WTC11 (cell line): ENCODE measurements at regions not wholly inside any gene's neighbourhood (a gene's known extent, or its start where the extent isn't known, plus 50 kb on each side); places are given as distances from the start of the nearest gene placed in this dataset.
"Not testable (repeated sequence)": the region's sequence is repeated elsewhere in the genome, so short reads cannot be mapped to it uniquely, and the experiment has no call there.

ENCODE experiments used
- ATAC-seq: fragments of 200-7000 bp; cut with Tn5 transposase; 2 replicates; pipeline ENCODE4 v1.10.0; 2021; ENCODE audit warnings: mild to moderate bottlenecking, moderate library complexity
- CTCF ChIA-PET: fragments of 300-600 bp; sonication (Branson Sonifier 250); formaldehyde crosslinking; loops from one replicate; lab custom pipeline; 2021; ENCODE audit warnings: antibody characterized with exemption; lab: Charles Lee
- POLR2A ChIA-PET: fragments of 350-600 bp; sonication (Branson Sonifier 250); formaldehyde crosslinking; loops from one replicate; lab custom pipeline; 2021; ENCODE audit warnings: antibody characterized with exemption; lab: Charles Lee
- DNase-seq: peaks from one replicate; pipeline ENCODE4 v3.0.0; 2021; ENCODE audit warnings: low spot score
- H3K27ac Mint-ChIP-seq: 2 replicates; pipeline ENCODE4 v1.8.0; 2021; ENCODE audit warnings: mixed read lengths
- H3K27me3 Mint-ChIP-seq: 2 replicates; pipeline ENCODE4 v1.8.0; 2021; ENCODE audit warnings: low read depth, mild to moderate bottlenecking, moderate library complexity, mixed read lengths
- H3K36me3 Mint-ChIP-seq: 2 replicates; pipeline ENCODE4 v1.8.0; 2021; ENCODE audit warnings: mixed read lengths
- H3K4me1 Mint-ChIP-seq: 2 replicates; pipeline ENCODE4 v1.8.0; 2022; ENCODE audit warnings: mixed read lengths
- H3K4me3 Mint-ChIP-seq: 2 replicates; pipeline ENCODE4 v1.8.0; 2021; ENCODE audit warnings: mild to moderate bottlenecking, moderate library complexity, mixed read lengths
- H3K9me3 Mint-ChIP-seq: 2 replicates; pipeline ENCODE4 v1.8.0; 2021; ENCODE audit warnings: mixed read lengths
- AR ChIP-seq: fragments of 250-450 bp; sonication (Bioruptor Pico); IDR thresholded peaks from 2 replicates; pipeline ENCODE4 v1.9.0; 2021; ENCODE audit warnings: mild to moderate bottlenecking
- CREM ChIP-seq: sonication (generic); formaldehyde crosslinking; IDR thresholded peaks from 2 replicates; pipeline ENCODE4 v1.8.1; 2022; ENCODE audit warnings: mild to moderate bottlenecking, missing genetic modification reagents, moderate library complexity
- CTCF ChIP-seq: fragments of 200-600 bp; IDR thresholded peaks from 2 replicates; pipeline ENCODE4 v1.8.0; 2022; ENCODE audit warnings: antibody characterized with exemption
- ETV6 ChIP-seq: sonication (generic); formaldehyde crosslinking; IDR thresholded peaks from 2 replicates; pipeline ENCODE4 v1.8.1; 2022; ENCODE audit warnings: mild to moderate bottlenecking, missing genetic modification reagents
- FOXP1 ChIP-seq: sonication (generic); formaldehyde crosslinking; IDR thresholded peaks from 2 replicates; pipeline ENCODE4 v1.8.0; 2022; ENCODE audit warnings: missing genetic modification reagents, mild to moderate bottlenecking, moderate library complexity, borderline replicate concordance
- GRHL2 ChIP-seq: fragments of 250-450 bp; sonication (Bioruptor Pico); IDR thresholded peaks from 2 replicates; pipeline ENCODE4 v1.8.0; 2022; ENCODE audit warnings: mild to moderate bottlenecking, moderate library complexity; ENCODE audit not compliant: insufficient replicate concordance, severe bottlenecking
- JUN ChIP-seq: sonication (generic); formaldehyde crosslinking; IDR thresholded peaks from 2 replicates; pipeline ENCODE4 v1.8.0; 2023; ENCODE audit warnings: mild to moderate bottlenecking, missing genetic modification reagents
- NR1H2 ChIP-seq: sonication (generic); formaldehyde crosslinking; IDR thresholded peaks from 2 replicates; pipeline ENCODE4 v1.9.0; 2021; ENCODE audit warnings: mild to moderate bottlenecking, moderate library complexity, missing genetic modification reagents
- NR2C2 ChIP-seq: sonication (generic); formaldehyde crosslinking; IDR thresholded peaks from 2 replicates; pipeline ENCODE4 v1.8.0; 2022; ENCODE audit warnings: mild to moderate bottlenecking, missing genetic modification reagents
- PREB ChIP-seq: sonication (generic); formaldehyde crosslinking; IDR thresholded peaks from 2 replicates; pipeline ENCODE4 v1.8.1; 2022; ENCODE audit warnings: mild to moderate bottlenecking, missing genetic modification reagents, moderate library complexity, borderline replicate concordance
- SP1 ChIP-seq: sonication (generic); formaldehyde crosslinking; conservative IDR thresholded peaks from 2 replicates; pipeline ENCODE4 v1.8.1; 2022; ENCODE audit warnings: missing genetic modification reagents
- ZNF121 ChIP-seq: sonication (generic); formaldehyde crosslinking; IDR thresholded peaks from 2 replicates; pipeline ENCODE4 v1.8.0; 2023; ENCODE audit warnings: missing genetic modification reagents
- ZNF219 ChIP-seq: sonication (generic); formaldehyde crosslinking; IDR thresholded peaks from 2 replicates; pipeline ENCODE4 v1.8.0; 2023; ENCODE audit warnings: missing genetic modification reagents, mild to moderate bottlenecking, borderline replicate concordance
- ZNF232 ChIP-seq: sonication (generic); formaldehyde crosslinking; IDR thresholded peaks from 2 replicates; pipeline ENCODE4 v1.8.0; 2022; ENCODE audit warnings: mild to moderate bottlenecking, missing genetic modification reagents
- ZNF532 ChIP-seq: fragments of 250-450 bp; sonication (Bioruptor Pico); IDR thresholded peaks from 2 replicates; pipeline ENCODE4 v1.9.0; 2021; ENCODE audit warnings: mild to moderate bottlenecking, borderline replicate concordance
- TF ChIP-seq, protein P1 (sequence below): sonication (generic); formaldehyde crosslinking; IDR thresholded peaks from 2 replicates; pipeline ENCODE4 v1.8.1; 2022; ENCODE audit warnings: mild to moderate bottlenecking, moderate library complexity, missing genetic modification reagents

GRCh38 chr7:136116186-136116585, 139.0 kb upstream of the MTPN start:
- Mint-ChIP-seq H3K36me3 (no peaks in the 10 kb centered on the region), H3K4me1 (no peaks in the 10 kb centered on the region), H3K4me3 (no peak overlapping the region), H3K9me3 (peaks cover 4% of the 10 kb centered on the region), H3K27me3 (peaks cover 5% of the 10 kb centered on the region; the same call in 1 of the 2 replicates), H3K27ac (no peak overlapping the region)
- TF ChIP-seq SP1 (CRISPR knock-in tag) (no peak), ZNF219 (no peak), JUN (no peak), FOXP1 (no peak), PREB (CRISPR knock-in tag) (no peak), AR (CRISPR knock-in tag) (no peak), GRHL2 (no peak), CREM (CRISPR knock-in tag) (no peak), NR1H2 (CRISPR knock-in tag) (no peak), ZNF121 (CRISPR knock-in tag) (no peak), ETV6 (CRISPR knock-in tag) (no peak), NR2C2 (CRISPR knock-in tag) (no peak)
- TF ChIP-seq, protein P1, sequence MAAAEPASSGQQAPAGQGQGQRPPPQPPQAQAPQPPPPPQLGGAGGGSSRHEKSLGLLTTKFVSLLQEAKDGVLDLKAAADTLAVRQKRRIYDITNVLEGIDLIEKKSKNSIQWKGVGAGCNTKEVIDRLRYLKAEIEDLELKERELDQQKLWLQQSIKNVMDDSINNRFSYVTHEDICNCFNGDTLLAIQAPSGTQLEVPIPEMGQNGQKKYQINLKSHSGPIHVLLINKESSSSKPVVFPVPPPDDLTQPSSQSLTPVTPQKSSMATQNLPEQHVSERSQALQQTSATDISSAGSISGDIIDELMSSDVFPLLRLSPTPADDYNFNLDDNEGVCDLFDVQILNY (CRISPR knock-in tag): no peak
- ChIA-PET CTCF (interaction anchor here (1.1 to 1.9 kb wide), 7 partner anchors 14 to 754 kb away, joined by 4 to 9 read pairs (median 5); no protein-coding TSS in a partner anchor), POLR2A (interaction anchor here (0.7 kb wide), 1 partner anchor 26 kb away, joined by 3 read pairs; no protein-coding TSS in a partner anchor)
- no peak for DNase-seq
- no peak for ATAC-seq

GRCh38 chr7:136114966-136115762, 138.0 kb upstream of the MTPN start:
- TF ChIP-seq ZNF232 (CRISPR knock-in tag) (0 out of 2 replicates have a peak, but pooled peaks have one; percentile 51), ZNF532 (CRISPR knock-in tag) (no peak), CTCF (peak; percentile 92)
- Mint-ChIP-seq H3K4me1 (no peaks in the 10 kb centered on the region), H3K27me3 (peaks cover 8% of the 10 kb centered on the region; the same call in 1 of the 2 replicates), H3K27ac (no peak overlapping the region), H3K9me3 (peaks cover 5% of the 10 kb centered on the region), H3K36me3 (no peaks in the 10 kb centered on the region), H3K4me3 (no peak overlapping the region)
- CTCF ChIA-PET: interaction anchor here (0.6 to 2.3 kb wide), 20 partner anchors 10 to 1540 kb away, joined by 3 to 11 read pairs (median 4); no protein-coding TSS in a partner anchor
- ATAC-seq (peak; percentile 99), DNase-seq (peak; percentile 83)
- POLR2A ChIA-PET: interaction anchor here (0.8 to 1.1 kb wide), 2 partner anchors 13 to 24 kb away, joined by 3 read pairs; no protein-coding TSS in a partner anchor

DNA sequence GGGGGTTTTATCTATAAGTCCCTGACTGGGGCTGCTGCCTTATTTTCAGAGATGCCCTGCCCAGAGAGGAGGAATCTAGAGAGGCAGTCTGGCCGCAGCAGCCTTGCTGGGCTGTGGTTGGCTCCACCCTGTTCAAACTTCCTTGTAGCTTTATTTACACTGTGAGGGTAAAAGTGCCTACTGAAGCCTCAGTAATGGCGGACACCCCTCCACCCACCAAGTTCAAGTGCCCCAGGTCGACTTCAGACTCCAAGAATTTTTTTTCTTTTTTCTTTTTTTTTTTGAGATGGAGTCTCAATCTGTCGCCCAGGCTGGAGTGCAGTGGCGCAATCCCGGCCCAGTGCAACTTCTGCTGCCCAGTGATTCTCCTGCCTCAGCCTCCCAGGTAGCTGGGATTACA, 137.3 kb upstream of the MTPN start:
- ChIA-PET CTCF (interaction anchor here (0.6 to 2.3 kb wide), 14 partner anchors 10 to 1540 kb away, joined by 3 to 11 read pairs (median 5); no protein-coding TSS in a partner anchor), POLR2A (interaction anchor here (0.8 to 1.1 kb wide), 2 partner anchors 12 to 25 kb away, joined by 3 read pairs; no protein-coding TSS in a partner anchor)
- not testable (repeated sequence) for DNase-seq, ATAC-seq, H3K4me3 Mint-ChIP-seq, H3K36me3 Mint-ChIP-seq, H3K27me3 Mint-ChIP-seq, H3K4me1 Mint-ChIP-seq, H3K27ac Mint-ChIP-seq
- peaks cover 12% of the 10 kb centered on the region for H3K9me3 Mint-ChIP-seq

DNA sequence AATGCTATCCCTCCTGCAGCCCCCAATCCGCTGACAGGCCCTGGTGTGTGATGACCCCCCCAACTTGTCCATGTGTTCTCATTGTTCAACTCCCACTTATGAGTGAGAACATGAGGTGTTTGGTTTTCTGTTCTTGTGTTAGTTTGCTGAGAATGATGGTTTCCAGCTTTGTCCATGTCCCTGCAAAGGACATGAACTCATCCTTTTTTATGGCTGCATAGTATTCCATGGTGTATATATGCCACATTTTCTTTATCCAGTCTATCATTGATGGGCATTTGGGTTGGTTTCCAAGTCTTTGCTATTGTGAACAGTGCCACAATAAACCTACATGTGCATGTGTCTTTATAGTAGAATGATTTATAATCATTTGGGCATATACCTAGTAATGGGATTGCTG, 131.9 kb upstream of the MTPN start:
- H3K4me3 Mint-ChIP-seq, CTCF ChIA-PET, H3K36me3 Mint-ChIP-seq, ATAC-seq, H3K27ac Mint-ChIP-seq, POLR2A ChIA-PET, H3K4me1 Mint-ChIP-seq, DNase-seq, H3K27me3 Mint-ChIP-seq: not testable (repeated sequence)
- peaks cover 44% of the 10 kb centered on the region for H3K9me3 Mint-ChIP-seq
